HPDE6-E6E7 (cell line): ENCODE measurements at regions not wholly inside any gene's neighbourhood (a gene's known extent, or its start where the extent isn't known, plus 50 kb on each side); places are given as distances from the start of the nearest gene placed in this dataset.
A peak's percentile ranks its signal among the peaks of the same experiment; 100 is the strongest.
"Not testable (repeated sequence)": the region's sequence is repeated elsewhere in the genome, so short reads cannot be mapped to it uniquely, and the experiment has no call there.

Experiments
- DNase-seq: peaks from one replicate; pipeline ENCODE4 v3.0.0; 2011; ENCODE audit warnings: missing footprints; ENCODE audit errors: extremely low spot score

- peak; percentile 26 for DNase-seq
Observed at GRCh38 chr1:88612773-88613172, 71.3 kb upstream of the PKN2 start.

- no peak for DNase-seq
Observed at GRCh38 chr1:88618331-88618730, 65.7 kb upstream of the PKN2 start.

GRCh38 chr1:88623101-88623500 lies 61.0 kb upstream of the PKN2 start:
- not testable (repeated sequence) for DNase-seq
